Lung (tissue), 11 donors: ENCODE measurements at regions not wholly inside any gene's neighbourhood (a gene's known extent, or its start where the extent isn't known, plus 50 kb on each side); places are given as distances from the start of the nearest gene placed in this dataset.
"Not testable (repeated sequence)": the region's sequence is repeated elsewhere in the genome, so short reads cannot be mapped to it uniquely, and the experiment has no call there.

Experiments used
- ATAC-seq: fragments of 200-7000 bp; cut with Tn5 transposase; one replicate; pipeline ENCODE4 v1.9.1; 2020; ENCODE audit warnings: moderate number of reproducible peaks; ENCODE audit not compliant: insufficient read depth, low FRiP score
- DNase-seq, 3 donors: peaks; one replicate each; pipeline ENCODE4 v3.0.0-alpha.2; 2013 to 2017
- H3K27ac ChIP-seq, 2 donors: one replicate each; pipeline ENCODE4 v1.5.1; 2013; ENCODE audit warnings: mild to moderate bottlenecking in 2 of 2, moderate library complexity in 2 of 2, control low read depth in 1 of 2, inconsistent platforms in 1 of 2, low read depth in 1 of 2, low read length in 1 of 2
- H3K27me3 ChIP-seq, 3 donors: one replicate each; pipeline ENCODE4 v1.5.1; 2013; ENCODE audit warnings: low read length in 2 of 3; ENCODE audit not compliant: control insufficient read depth in 3 of 3, insufficient read depth in 3 of 3
- H3K36me3 ChIP-seq, 4 donors: one replicate each; pipeline ENCODE4 v1.5.1; 2013; ENCODE audit warnings: low read length in 4 of 4, mild to moderate bottlenecking in 1 of 4, moderate library complexity in 1 of 4; ENCODE audit not compliant: control insufficient read depth in 4 of 4, insufficient read depth in 4 of 4
- H3K4me1 ChIP-seq, 5 donors: one replicate each; pipeline ENCODE4 v1.5.1; 2013; ENCODE audit warnings: low read length in 5 of 5, mild to moderate bottlenecking in 2 of 5, moderate library complexity in 1 of 5; ENCODE audit not compliant: control insufficient read depth in 5 of 5, insufficient read depth in 5 of 5
- H3K4me3 ChIP-seq: one replicate; pipeline ENCODE4 v1.5.1; 2013; ENCODE audit warnings: mild to moderate bottlenecking, control low read depth, moderate library complexity
- H3K9ac ChIP-seq, 2 donors: one replicate each; pipeline ENCODE4 v1.5.1; 2013; ENCODE audit warnings: low read length in 2 of 2, control low read depth in 1 of 2; ENCODE audit not compliant: insufficient read depth in 1 of 2
- H3K9me3 ChIP-seq, 4 donors: one replicate each; pipeline ENCODE4 v1.5.1; 2013; ENCODE audit warnings: low read length in 3 of 4, mild to moderate bottlenecking in 1 of 4, moderate library complexity in 1 of 4; ENCODE audit not compliant: control insufficient read depth in 4 of 4, insufficient read depth in 3 of 4
- WGBS, 2 donors: extraction: QIAGEN DNeasy Blood & Tissue Kit; methylation state at CpG; one replicate each; pipeline ENCODE4 v1.1.7; 2013; 5-methylcytosine and 5-hydroxymethylcytosine counted together
- TF ChIP-seq, protein P1 (sequence below): IDR thresholded peaks from 2 replicates; pipeline ENCODE4 v1.5.1; 2012; ENCODE audit warnings: mild to moderate bottlenecking; ENCODE audit errors: control extremely low read depth, extremely low read depth
- donor health status: control.
- donor health status: control.
- donor health status: Bipolar disorder and iron deficiency.
- donor health status: healthy.
- donor health status: DM: yes; HTN: yes; CAD: no.

DNA sequence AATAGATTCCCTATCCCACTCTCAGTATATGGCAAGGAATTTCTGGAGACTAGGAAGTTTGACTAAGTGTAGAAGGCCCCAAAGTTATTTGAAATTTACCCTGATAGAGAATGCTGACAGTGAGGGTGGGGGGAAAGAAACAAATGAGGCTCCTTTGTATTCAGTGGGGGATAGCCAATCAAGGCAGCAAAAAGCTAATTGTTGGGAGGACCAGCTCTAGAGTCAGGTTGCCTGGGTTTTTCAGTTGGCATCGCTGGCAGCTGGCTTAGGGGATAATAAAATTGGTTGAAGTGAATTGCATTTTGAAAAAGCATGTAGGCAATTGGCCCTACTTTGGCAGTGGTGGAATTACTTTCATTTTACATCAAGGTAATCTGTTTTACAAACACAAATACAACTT lies 79.4 kb upstream of the STAM2 start:
- Histone ChIP-seq H3K27ac (no peak overlapping the region), H3K9ac (no peak overlapping the region), H3K4me3 (no peak overlapping the region), H3K27me3 (no peaks in the 10 kb centered on the region), H3K9me3 (no peaks in the 10 kb centered on the region), H3K4me1 (peaks cover 0 to 14% (median 0%) of the 10 kb centered on the region in 5 donors), H3K36me3 (no peaks in the 10 kb centered on the region)
- ATAC-seq, result no peak
- 83 to 88% methylated on average over 1 of the region's 1 CpG for WGBS, 2 donors
- DNase-seq, result no peak
- TF ChIP-seq, protein P1, sequence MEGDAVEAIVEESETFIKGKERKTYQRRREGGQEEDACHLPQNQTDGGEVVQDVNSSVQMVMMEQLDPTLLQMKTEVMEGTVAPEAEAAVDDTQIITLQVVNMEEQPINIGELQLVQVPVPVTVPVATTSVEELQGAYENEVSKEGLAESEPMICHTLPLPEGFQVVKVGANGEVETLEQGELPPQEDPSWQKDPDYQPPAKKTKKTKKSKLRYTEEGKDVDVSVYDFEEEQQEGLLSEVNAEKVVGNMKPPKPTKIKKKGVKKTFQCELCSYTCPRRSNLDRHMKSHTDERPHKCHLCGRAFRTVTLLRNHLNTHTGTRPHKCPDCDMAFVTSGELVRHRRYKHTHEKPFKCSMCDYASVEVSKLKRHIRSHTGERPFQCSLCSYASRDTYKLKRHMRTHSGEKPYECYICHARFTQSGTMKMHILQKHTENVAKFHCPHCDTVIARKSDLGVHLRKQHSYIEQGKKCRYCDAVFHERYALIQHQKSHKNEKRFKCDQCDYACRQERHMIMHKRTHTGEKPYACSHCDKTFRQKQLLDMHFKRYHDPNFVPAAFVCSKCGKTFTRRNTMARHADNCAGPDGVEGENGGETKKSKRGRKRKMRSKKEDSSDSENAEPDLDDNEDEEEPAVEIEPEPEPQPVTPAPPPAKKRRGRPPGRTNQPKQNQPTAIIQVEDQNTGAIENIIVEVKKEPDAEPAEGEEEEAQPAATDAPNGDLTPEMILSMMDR, result no peak

DNA sequence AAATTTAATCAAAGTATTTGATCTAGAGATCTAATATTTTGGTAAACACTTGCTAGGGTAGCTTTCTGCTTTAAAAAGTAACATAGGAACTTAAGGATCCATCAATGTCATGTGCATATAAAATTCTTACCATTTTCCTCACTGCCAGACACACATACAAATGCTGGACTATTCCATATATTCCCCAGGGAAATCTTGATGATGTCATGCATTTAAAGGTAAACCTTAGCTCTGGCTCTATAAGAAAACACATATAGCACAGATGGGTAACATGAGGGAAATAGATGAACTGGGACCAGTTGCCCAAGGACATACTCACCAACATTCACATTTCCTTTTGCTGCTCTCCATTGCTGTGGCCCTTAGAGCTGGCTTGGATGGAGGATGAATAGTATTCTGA lies 79.1 kb upstream of the FMNL2 start:
- no peak for ATAC-seq
- no peak for DNase-seq
- Histone ChIP-seq H3K9me3 (no peaks in the 10 kb centered on the region), H3K27ac (no peak overlapping the region), H3K4me1 (peaks cover 0 to 11% (median 0%) of the 10 kb centered on the region in 5 donors), H3K4me3 (no peak overlapping the region), H3K36me3 (no peaks in the 10 kb centered on the region), H3K9ac (no peak overlapping the region), H3K27me3 (no peaks in the 10 kb centered on the region)
- TF ChIP-seq, protein P1, result no peak

DNA sequence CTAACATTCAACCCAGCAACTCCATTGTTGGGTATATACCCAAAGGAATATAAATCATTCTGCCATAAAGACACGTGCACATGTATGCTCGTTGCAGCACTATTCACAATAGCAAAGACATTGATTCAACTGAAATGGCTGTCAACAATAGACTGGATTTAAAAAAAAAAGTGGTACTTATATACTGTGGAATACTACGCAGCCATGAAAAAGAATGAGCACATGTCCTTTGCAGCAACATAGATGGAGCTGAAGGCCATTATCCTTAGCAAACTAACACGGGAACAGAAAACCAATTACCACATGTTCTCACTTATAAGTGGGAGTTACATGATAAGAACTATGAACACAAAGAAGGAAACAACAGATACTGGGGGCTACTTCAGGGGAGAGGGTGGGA lies 74.0 kb upstream of the FMNL2 start:
- no peak overlapping the region for H3K4me3 ChIP-seq
- H3K27me3 ChIP-seq, result no peaks in the 10 kb centered on the region
- H3K27ac ChIP-seq, result no peak overlapping the region
- no peak for DNase-seq
- no peaks in the 10 kb centered on the region for H3K36me3 ChIP-seq
- TF ChIP-seq, protein P1, result no peak
- no peaks in the 10 kb centered on the region for H3K4me1 ChIP-seq
- ATAC-seq, result no peak
- H3K9ac ChIP-seq, result no peak overlapping the region
- WGBS, 2 donors, result 84 to 93% methylated on average over 4 of the region's 4 CpGs
- no peaks in the 10 kb centered on the region for H3K9me3 ChIP-seq

DNA sequence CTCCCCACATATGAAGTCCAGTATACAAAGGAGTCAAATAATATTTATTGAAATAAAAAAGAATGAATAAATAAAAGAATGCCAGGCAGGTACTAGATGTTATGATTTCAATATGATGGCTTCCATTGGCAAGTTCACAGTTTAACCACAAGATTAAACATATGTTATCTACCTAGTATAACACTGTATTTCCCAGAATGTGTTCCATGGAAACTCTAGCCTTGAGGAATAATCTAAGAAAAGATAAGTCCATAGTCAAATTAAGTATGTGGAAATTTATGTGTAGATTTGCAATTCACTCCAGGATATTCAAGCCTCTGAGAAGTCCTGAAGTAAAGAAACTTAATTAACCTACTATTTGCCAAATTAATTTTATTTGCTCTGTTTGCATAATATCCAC lies 71.1 kb upstream of the FMNL2 start:
- Histone ChIP-seq H3K36me3 (no peaks in the 10 kb centered on the region), H3K4me3 (no peak overlapping the region), H3K9ac (no peak overlapping the region), H3K4me1 (no peaks in the 10 kb centered on the region), H3K9me3 (no peaks in the 10 kb centered on the region), H3K27me3 (no peaks in the 10 kb centered on the region), H3K27ac (no peak overlapping the region)
- DNase-seq, result no peak
- TF ChIP-seq, protein P1, result no peak
- no peak for ATAC-seq

DNA sequence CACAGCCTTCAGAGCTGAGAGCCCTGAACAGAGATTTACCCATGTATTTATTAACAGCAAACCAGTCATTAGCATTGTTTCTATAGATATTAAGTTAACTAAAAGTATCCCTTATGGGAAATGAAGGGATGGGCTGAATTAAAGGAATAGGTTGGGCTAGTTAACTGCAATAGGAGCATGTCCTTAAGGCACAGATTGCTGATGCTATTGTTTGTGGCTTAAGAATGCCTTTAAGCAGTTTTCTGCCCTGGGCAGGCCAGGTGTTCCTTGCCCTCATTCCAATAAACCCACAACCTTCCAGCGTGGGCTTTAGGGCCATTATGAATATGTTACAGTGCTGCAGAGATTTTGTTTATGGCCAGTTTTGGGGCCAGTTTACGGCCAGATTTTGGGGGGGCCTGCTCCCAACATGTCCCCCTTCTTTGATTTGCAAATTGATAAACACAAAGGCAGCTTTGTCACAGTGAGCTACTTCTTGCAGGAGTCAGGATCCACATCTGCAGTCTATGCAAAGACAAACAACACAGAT lies 61.2 kb upstream of the FMNL2 start:
- not testable (repeated sequence) for H3K36me3 ChIP-seq, DNase-seq, H3K4me3 ChIP-seq, H3K27ac ChIP-seq, ATAC-seq, H3K9ac ChIP-seq, H3K4me1 ChIP-seq, H3K27me3 ChIP-seq
- peaks cover 0 to 11% (median 2%) of the 10 kb centered on the region in 4 donors for H3K9me3 ChIP-seq
- 87 to 90% methylated on average over 2 of the region's 2 CpGs for WGBS, 2 donors

DNA sequence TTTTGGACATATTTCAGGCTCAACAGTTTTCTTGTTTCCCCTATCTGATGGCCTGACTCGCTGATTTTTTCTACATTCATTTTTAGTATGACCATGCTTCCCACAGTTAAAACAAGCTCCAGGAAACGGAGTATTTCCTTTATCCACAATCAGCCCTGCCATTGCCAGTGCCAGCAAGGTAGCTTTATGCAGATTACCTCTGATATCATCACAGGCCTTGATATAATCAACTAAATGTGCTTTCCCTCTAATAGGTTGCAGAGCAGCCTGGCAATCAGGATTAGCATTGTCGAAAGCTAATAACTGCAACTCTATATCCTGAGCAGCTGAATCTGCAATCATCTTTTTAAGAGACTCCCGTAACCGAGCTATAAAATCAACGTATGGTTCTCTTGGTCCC lies 57.1 kb upstream of the FMNL2 start:
- DNase-seq, ATAC-seq, H3K27me3 ChIP-seq, H3K4me3 ChIP-seq, H3K9ac ChIP-seq, H3K4me1 ChIP-seq, H3K36me3 ChIP-seq, H3K27ac ChIP-seq: not testable (repeated sequence)
- H3K9me3 ChIP-seq, result peaks cover 0 to 11% (median 5%) of the 10 kb centered on the region in 4 donors
- 80 to 81% methylated on average over 6 of the region's 6 CpGs for WGBS, 2 donors
